IMR-90 (cell line): ENCODE measurements at regions not wholly inside any gene's neighbourhood (a gene's known extent, or its start where the extent isn't known, plus 50 kb on each side); places are given as distances from the start of the nearest gene placed in this dataset.

Source experiments
- ATAC-seq: fragments of 200-7000 bp; cut with Tn5 transposase; 2 replicates; pipeline ENCODE4 v1.9.1; 2020; ENCODE audit warnings: low read depth, mild to moderate bottlenecking, moderate library complexity
- BruUV-seq: library from RNA; stranded (reverse); fragments of 400-500 nt; replicated peaks from 2 replicates; lab custom pipeline; 2021; lab: Mats Ljungman, UMichigan
- CTCF ChIA-PET: fragments of 300-600 bp; formaldehyde crosslinking; extraction: SDS; loops from one replicate; lab custom pipeline; 2021; ENCODE audit warnings: antibody characterized with exemption; lab: Yijun Ruan, JAX
- POLR2A ChIA-PET: fragments of 300-600 bp; sonication (Branson Sonifier 250); formaldehyde crosslinking; loops from one replicate; lab custom pipeline; 2022; ENCODE audit warnings: antibody characterized with exemption; ENCODE audit not compliant: unreplicated experiment; lab: Charles Lee
- DNase-seq: peaks from one replicate; pipeline ENCODE4 v3.0.0; 2013
- H2AFZ ChIP-seq: replicated peaks from 2 replicates; pipeline ENCODE3; 2013; ENCODE audit warnings: low read length, mild to moderate bottlenecking; ENCODE audit not compliant: poor library complexity
- H2AK5ac ChIP-seq: 2 replicates; pipeline ENCODE4 v1.6.1; 2013; ENCODE audit warnings: low read depth, low read length, inconsistent platforms
- H2AK9ac ChIP-seq: replicated peaks from 2 replicates; pipeline ENCODE3; 2013; ENCODE audit warnings: mild to moderate bottlenecking, low read depth, low read length, moderate library complexity; ENCODE audit not compliant: poor library complexity
- H2BK120ac ChIP-seq: 2 replicates; pipeline ENCODE4 v1.6.1; 2013; ENCODE audit warnings: low read depth, low read length, inconsistent platforms
- H2BK15ac ChIP-seq: 3 replicates; pipeline ENCODE4 v1.6.1; 2013; ENCODE audit warnings: low read depth, low read length, inconsistent platforms
- H2BK20ac ChIP-seq: 2 replicates; pipeline ENCODE4 v1.6.1; 2013; ENCODE audit warnings: low read depth, mild to moderate bottlenecking, inconsistent platforms, low read length, moderate library complexity
- H2BK5ac ChIP-seq: 2 replicates; pipeline ENCODE4 v1.6.1; 2013; ENCODE audit warnings: mild to moderate bottlenecking, low read depth, low read length, inconsistent platforms; ENCODE audit not compliant: poor library complexity, severe bottlenecking
- H3K14ac ChIP-seq: replicated peaks from 2 replicates; pipeline ENCODE4 v1.6.1; 2013; ENCODE audit warnings: low read depth, low read length, inconsistent platforms
- H3K18ac ChIP-seq: 2 replicates; pipeline ENCODE4 v1.6.1; 2013; ENCODE audit warnings: low read depth, low read length, control low read depth
- H3K23ac ChIP-seq: 2 replicates; pipeline ENCODE4 v1.6.1; 2013; ENCODE audit warnings: low read depth, low read length, inconsistent platforms
- H3K27ac ChIP-seq: 2 replicates; pipeline ENCODE4 v1.5.1; 2013; ENCODE audit warnings: mild to moderate bottlenecking, control low read depth, low read length; ENCODE audit not compliant: insufficient read depth
- H3K27me3 ChIP-seq: 2 replicates; pipeline ENCODE4 v1.6.1; 2013; ENCODE audit warnings: low read length; ENCODE audit not compliant: control insufficient read depth, insufficient read depth
- H3K36me3 ChIP-seq: 2 replicates; pipeline ENCODE4 v1.6.1; 2013; ENCODE audit warnings: low read length, mixed read lengths; ENCODE audit not compliant: control insufficient read depth, insufficient read depth
- H3K4ac ChIP-seq: 2 replicates; pipeline ENCODE4 v1.6.1; 2013; ENCODE audit warnings: low read depth, low read length, inconsistent platforms
- H3K4me1 ChIP-seq: 2 replicates; pipeline ENCODE4 v1.6.1; 2013; ENCODE audit warnings: low read length, mixed read lengths; ENCODE audit not compliant: control insufficient read depth, insufficient read depth
- H3K4me2 ChIP-seq: 2 replicates; pipeline ENCODE4 v1.6.1; 2013; ENCODE audit warnings: low read depth, mild to moderate bottlenecking, control low read depth, low read length, moderate library complexity
- H3K4me3 ChIP-seq: 2 replicates; pipeline ENCODE4 v1.5.1; 2013; ENCODE audit warnings: low read depth, mild to moderate bottlenecking, control low read depth, low read length, moderate library complexity; ENCODE audit not compliant: insufficient read depth
- H3K56ac ChIP-seq: 2 replicates; pipeline ENCODE4 v1.6.1; 2013; ENCODE audit warnings: low read length, inconsistent platforms; ENCODE audit not compliant: insufficient read depth; ENCODE audit errors: extremely low read depth
- H3K79me1 ChIP-seq, 2 experiments: 2 replicates each; pipeline ENCODE4 v1.6.1; 2013; ENCODE audit warnings: low read length in 2 of 2, inconsistent platforms in 1 of 2, low read depth in 1 of 2
- H3K9ac ChIP-seq: 2 replicates; pipeline ENCODE4 v1.6.1; 2013; ENCODE audit warnings: low read depth, low read length, control low read depth
- H3K9me1 ChIP-seq: 2 replicates; pipeline ENCODE4 v1.6.1; 2013; ENCODE audit warnings: low read length, inconsistent platforms; ENCODE audit not compliant: insufficient read depth
- H3K9me3 ChIP-seq: 2 replicates; pipeline ENCODE4 v1.6.1; 2013; ENCODE audit warnings: low read length; ENCODE audit not compliant: control insufficient read depth, insufficient read depth
- H4K20me1 ChIP-seq: 2 replicates; pipeline ENCODE4 v1.6.1; 2013; ENCODE audit warnings: low read length, inconsistent platforms; ENCODE audit not compliant: insufficient read depth
- H4K5ac ChIP-seq: 2 replicates; pipeline ENCODE4 v1.6.1; 2013; ENCODE audit warnings: mild to moderate bottlenecking, low read depth, low read length, control low read depth
- H4K8ac ChIP-seq, 2 experiments: 2 replicates each; pipeline ENCODE4 v1.6.1; 2013; ENCODE audit warnings: low read depth in 2 of 2, low read length in 2 of 2, control low read depth in 1 of 2, inconsistent platforms in 1 of 2
- H4K91ac ChIP-seq: 2 replicates; pipeline ENCODE4 v1.6.1; 2013; ENCODE audit warnings: low read depth, low read length, inconsistent platforms; ENCODE audit not compliant: insufficient read depth
- MAFK ChIP-seq: IDR thresholded peaks from 2 replicates; pipeline ENCODE4 v1.6.1; 2012; ENCODE audit warnings: low read depth, low read length, improper control_type of control experiment
- WGBS, 2 experiments: methylation state at CpG; one replicate each; pipeline versions ENCODE4 v1.1.5 to v1.1.7; 2013; ENCODE audit warnings: missing lambda C conversion rate in 2 of 2; ENCODE audit not compliant: insufficient read length in 1 of 2; ENCODE audit errors: extremely low coverage in 2 of 2; 5-methylcytosine and 5-hydroxymethylcytosine counted together
- dilution Hi-C: fragments of 300-500 bp; cut with HindIII; formaldehyde crosslinking; loops from one replicate; pipeline ENCODE4 v1.14.3; 2018; ENCODE audit warnings: low sequenced_read_pairs; ENCODE audit not compliant: unreplicated experiment
- in situ Hi-C: fragments of 300-500 bp; cut with MboI; formaldehyde crosslinking; loops from 3 replicates; pipeline ENCODE4 v1.14.3; 2019; ENCODE audit warnings: low sequenced_read_pairs, inconsistent platforms, mixed read lengths
- intact Hi-C: fragments of 100-400 bp; cut with micrococcal nuclease; formaldehyde crosslinking; loops from 2 replicates; pipeline ENCODE4 v1.10.0; 2022

- POLR2A ChIA-PET = no interaction called here
- Histone ChIP-seq H4K91ac (no peak overlapping the region), H2BK120ac (no peak overlapping the region), H3K18ac (no peak overlapping the region), H3K4me1 (no peaks in the 10 kb centered on the region), H3K4me3 (no peak overlapping the region), H3K79me1 (no peaks in the 10 kb centered on the region), H3K9me3 (no peaks in the 10 kb centered on the region), H3K14ac (no peak overlapping the region), H3K27me3 (no peaks in the 10 kb centered on the region), H2BK5ac (no peak overlapping the region), H3K23ac (no peak overlapping the region), H3K9me1 (no peaks in the 10 kb centered on the region), H2AFZ (no peak overlapping the region), H2BK20ac (no peak overlapping the region), H3K4ac (no peak overlapping the region), H3K4me2 (no peak overlapping the region), H3K27ac (no peak overlapping the region), H3K36me3 (no peaks in the 10 kb centered on the region), H4K5ac (no peak overlapping the region), H2BK15ac (no peak overlapping the region), H4K20me1 (no peaks in the 10 kb centered on the region), H3K56ac (no peak overlapping the region), H4K8ac (no peak overlapping the region), H3K9ac (no peak overlapping the region), H2AK9ac (no peak overlapping the region), H2AK5ac (no peak overlapping the region)
- no TSS peak for BruUV-seq
- CTCF ChIA-PET = no interaction called here
- WGBS, 2 experiments = no CpG with 5 or more reads among the region's 1 CpG
- no peak for DNase-seq
- no peak for TF ChIP-seq MAFK
- dilution Hi-C loops (no loop called here), intact Hi-C loops (no loop called here), in situ Hi-C loops (no loop called here)
- no peak for ATAC-seq
Measured at GRCh38 chr11:87775036-87775435, 400.2 kb downstream of the RAB38 start.
